Esophagus (tissue), 2 donors: ENCODE measurements at regions not wholly inside any gene's neighbourhood (a gene's known extent, or its start where the extent isn't known, plus 50 kb on each side); places are given as distances from the start of the nearest gene placed in this dataset.

Experiments used
- H3K27ac ChIP-seq, 2 donors: one replicate each; pipeline ENCODE4 v1.5.1; 2013; ENCODE audit warnings: low read depth in 2 of 2, mild to moderate bottlenecking in 2 of 2, inconsistent platforms in 1 of 2, low read length in 1 of 2, moderate library complexity in 1 of 2
- H3K27me3 ChIP-seq, 2 donors: one replicate each; pipeline ENCODE4 v1.6.1; 2013; ENCODE audit warnings: low read length in 2 of 2, control low read depth in 1 of 2, mild to moderate bottlenecking in 1 of 2; ENCODE audit not compliant: insufficient read depth in 2 of 2, control insufficient read depth in 1 of 2
- H3K36me3 ChIP-seq, 2 donors: one replicate each; pipeline ENCODE4 v1.6.1; 2013; ENCODE audit warnings: low read length in 1 of 2; ENCODE audit not compliant: control insufficient read depth in 2 of 2, insufficient read depth in 2 of 2
- H3K4me1 ChIP-seq, 2 donors: one replicate each; pipeline ENCODE4 v1.6.1; 2013; ENCODE audit warnings: low read length in 1 of 2; ENCODE audit not compliant: control insufficient read depth in 2 of 2, insufficient read depth in 2 of 2
- H3K4me3 ChIP-seq, 2 donors: one replicate each; pipeline ENCODE4 v1.5.1; 2013; ENCODE audit warnings: low read length in 2 of 2, mild to moderate bottlenecking in 2 of 2, low read depth in 1 of 2, moderate library complexity in 1 of 2
- H3K9me3 ChIP-seq, 2 donors: one replicate each; pipeline ENCODE4 v1.6.1; 2013; ENCODE audit warnings: mild to moderate bottlenecking in 2 of 2, low read depth in 1 of 2, low read length in 1 of 2, moderate library complexity in 1 of 2; ENCODE audit not compliant: control insufficient read depth in 2 of 2, insufficient read depth in 1 of 2
- WGBS, 2 donors: extraction: QIAGEN DNeasy Blood & Tissue Kit; methylation state at CpG; one replicate each; pipeline ENCODE4 v1.1.7; 2013; 5-methylcytosine and 5-hydroxymethylcytosine counted together
- donor health status: healthy with polysubstance abuse.
- donor health status: Bipolar disorder and iron deficiency.

DNA sequence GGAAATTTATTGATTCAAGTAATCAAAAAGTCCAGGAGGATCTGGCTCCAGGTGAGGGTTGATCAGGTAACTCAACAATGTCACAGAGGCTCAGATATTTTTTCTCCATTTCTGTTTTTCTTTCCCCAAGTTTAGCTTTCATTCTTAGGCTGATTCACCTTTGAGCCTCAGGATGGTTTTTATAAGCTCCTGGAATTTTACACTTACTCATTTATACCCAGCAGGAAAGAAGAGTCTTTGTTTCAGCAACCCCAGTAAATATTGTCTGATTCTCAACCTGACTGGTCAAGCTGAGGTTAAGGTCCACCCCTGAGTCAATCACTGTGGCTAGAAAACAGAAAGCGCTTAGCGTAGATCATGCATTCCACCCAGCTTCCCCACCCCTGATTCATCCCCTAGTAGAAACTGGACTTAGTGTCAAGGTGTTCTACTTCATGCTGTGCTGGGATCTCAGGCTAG, 500.6 kb downstream of the KIF4B start:
- no peaks in the 10 kb centered on the region for H3K4me1 ChIP-seq
- H3K27me3 ChIP-seq = no peaks in the 10 kb centered on the region
- H3K27ac ChIP-seq = no peak overlapping the region
- WGBS, 2 donors = 83 to 94% methylated on average over 2 of the region's 2 CpGs
- no peaks in the 10 kb centered on the region for H3K36me3 ChIP-seq
- H3K4me3 ChIP-seq = no peak overlapping the region
- H3K9me3 ChIP-seq = no peaks in the 10 kb centered on the region

DNA sequence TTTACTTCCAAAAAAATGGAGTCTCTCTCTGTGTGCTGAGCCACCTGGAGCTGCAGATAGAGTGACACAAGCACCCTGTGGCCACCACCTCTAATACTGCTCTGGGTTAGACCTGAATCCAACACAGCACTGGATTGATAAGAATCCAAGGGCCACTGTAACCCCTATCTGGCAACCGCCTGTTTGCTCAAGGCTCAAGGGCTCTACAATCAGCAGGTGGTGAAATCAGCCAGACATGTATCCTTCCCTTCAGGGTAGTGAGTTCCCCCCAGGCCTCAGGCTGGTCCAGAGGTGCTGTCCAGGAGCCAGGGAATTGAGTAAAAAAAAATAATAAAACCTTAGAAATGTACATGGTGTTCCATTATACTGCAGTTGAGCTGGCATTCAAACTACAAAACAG, 509.0 kb downstream of the KIF4B start:
- WGBS, 2 donors = 91% methylated on average over 1 of the region's 1 CpG
- H3K9me3 ChIP-seq = peaks cover 0 to 3% of the 10 kb centered on the region in 2 donors
- H3K27me3 ChIP-seq = no peaks in the 10 kb centered on the region

DNA sequence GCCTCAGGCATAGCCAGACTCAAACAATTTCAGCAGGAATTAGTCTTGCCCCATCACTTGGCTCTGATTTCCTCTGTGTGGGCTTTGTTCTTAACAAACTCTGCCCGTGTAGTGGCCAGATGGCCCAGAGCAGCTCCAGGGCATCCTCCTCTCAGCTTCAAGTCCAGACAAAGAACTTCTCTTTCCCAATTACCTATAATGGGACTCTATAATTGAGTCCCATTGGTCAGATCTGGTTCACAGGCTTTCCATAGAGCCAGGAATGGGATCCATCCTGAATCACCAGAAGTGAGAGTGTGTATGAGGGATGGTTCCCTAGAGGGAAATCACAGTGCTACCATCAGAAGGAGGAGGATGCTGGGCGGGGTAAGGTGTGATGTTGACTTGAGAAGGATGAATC, 515.8 kb downstream of the KIF4B start:
- 45 to 65% methylated on average over 2 of the region's 2 CpGs for WGBS, 2 donors

More for the DNA sequence above, 509.0 kb downstream of the KIF4B start:
- Histone ChIP-seq H3K4me3 (no peak overlapping the region), H3K4me1 (no peaks in the 10 kb centered on the region), H3K36me3 (no peaks in the 10 kb centered on the region), H3K27ac (no peak overlapping the region)

DNA sequence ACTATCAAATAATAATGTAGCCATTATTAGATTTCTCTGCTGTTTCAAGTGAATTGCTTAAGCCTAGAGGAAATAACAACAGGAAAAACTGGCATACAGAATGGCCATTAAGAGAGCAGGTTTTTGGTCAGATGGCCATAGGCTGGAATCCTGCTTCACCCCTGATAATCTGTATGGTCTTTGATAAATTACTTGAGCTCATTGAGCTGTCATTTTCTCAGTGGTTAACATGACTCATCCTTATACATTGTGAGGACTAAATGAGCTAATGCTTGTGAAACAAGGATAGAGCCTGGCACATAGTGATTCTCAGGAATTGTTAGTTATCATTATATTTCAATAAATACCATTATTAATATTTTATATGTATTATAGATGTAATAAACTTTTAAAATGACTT, 516.5 kb downstream of the KIF4B start:
- Histone ChIP-seq H3K4me1 (no peaks in the 10 kb centered on the region), H3K9me3 (no peaks in the 10 kb centered on the region), H3K27me3 (no peaks in the 10 kb centered on the region), H3K27ac (no peak overlapping the region), H3K36me3 (no peaks in the 10 kb centered on the region), H3K4me3 (no peak overlapping the region)

More for the DNA sequence above, 515.8 kb downstream of the KIF4B start:
- Histone ChIP-seq H3K27me3 (no peaks in the 10 kb centered on the region), H3K4me1 (no peaks in the 10 kb centered on the region), H3K27ac (no peak overlapping the region), H3K36me3 (no peaks in the 10 kb centered on the region), H3K9me3 (no peaks in the 10 kb centered on the region), H3K4me3 (no peak overlapping the region)

DNA sequence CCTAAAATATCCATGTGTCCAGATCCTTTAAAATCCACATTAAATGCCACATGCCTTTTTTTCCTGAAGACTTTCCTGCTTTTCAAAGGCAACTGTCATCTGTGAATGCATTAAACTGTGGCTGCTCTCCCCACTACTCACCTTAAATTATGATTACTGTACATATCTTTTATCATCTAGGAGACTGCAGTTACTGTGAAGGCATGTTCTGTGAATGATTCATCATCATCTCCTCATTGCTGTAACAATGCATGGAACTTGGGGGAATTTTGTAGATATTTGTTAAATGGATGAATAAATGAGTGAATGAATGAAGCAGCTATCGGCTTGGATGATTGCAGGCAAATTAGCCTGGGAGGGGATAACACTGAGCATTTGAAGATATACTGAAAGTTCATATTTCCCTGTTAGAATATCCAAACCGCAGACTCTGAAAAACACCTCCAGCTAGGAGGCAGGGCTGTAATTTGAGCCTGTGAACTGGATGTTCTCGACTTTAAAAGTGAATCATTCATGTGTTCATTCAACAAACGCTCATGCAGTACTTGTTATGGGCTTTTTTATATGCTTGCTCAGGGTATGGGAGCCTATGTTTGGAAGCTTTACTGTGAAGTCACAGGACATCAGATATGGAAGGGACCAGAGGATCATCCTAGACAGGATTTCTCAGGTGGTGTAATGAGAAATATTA, 519.2 kb downstream of the KIF4B start:
- Histone ChIP-seq H3K27ac (no peak overlapping the region), H3K27me3 (no peaks in the 10 kb centered on the region), H3K4me3 (no peak overlapping the region), H3K4me1 (no peaks in the 10 kb centered on the region), H3K9me3 (no peaks in the 10 kb centered on the region), H3K36me3 (no peaks in the 10 kb centered on the region)
- WGBS, 2 donors = 46 to 52% methylated on average over 4 of the region's 4 CpGs

DNA sequence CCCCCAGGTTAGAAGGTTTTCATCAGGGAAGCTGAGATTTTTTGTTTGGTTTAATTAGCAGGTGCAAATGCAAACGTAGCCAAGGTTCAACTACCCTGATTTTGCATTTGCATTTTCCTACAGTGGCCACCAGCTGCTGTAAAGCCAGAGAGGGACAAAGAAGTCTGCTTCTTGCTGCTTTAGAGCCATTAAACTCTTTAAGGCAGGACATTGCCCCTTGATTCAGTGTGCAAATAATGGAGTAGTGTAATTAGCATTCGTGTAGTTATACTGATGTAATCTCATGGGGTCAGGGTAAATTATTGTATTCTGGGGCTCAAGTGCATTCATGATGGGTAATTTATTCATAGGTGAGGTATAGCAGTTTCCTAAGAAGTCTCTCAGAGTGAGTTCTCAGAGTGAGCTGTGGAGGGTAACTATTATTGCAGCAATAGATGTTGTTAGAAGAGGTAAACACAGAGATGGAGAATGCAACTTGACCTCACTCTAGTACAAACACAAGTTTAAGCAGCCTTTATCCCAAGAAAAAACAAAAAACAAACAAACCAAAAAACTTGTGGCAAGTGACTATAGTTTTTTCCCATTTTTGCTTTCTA, 526.5 kb downstream of the KIF4B start:
- Histone ChIP-seq H3K27me3 (no peaks in the 10 kb centered on the region), H3K4me1 (no peaks in the 10 kb centered on the region), H3K4me3 (no peak overlapping the region), H3K27ac (no peak overlapping the region), H3K9me3 (peaks cover 0 to 5% of the 10 kb centered on the region in 2 donors), H3K36me3 (no peaks in the 10 kb centered on the region)
- 14 to 22% methylated on average over 2 of the region's 2 CpGs for WGBS, 2 donors

DNA sequence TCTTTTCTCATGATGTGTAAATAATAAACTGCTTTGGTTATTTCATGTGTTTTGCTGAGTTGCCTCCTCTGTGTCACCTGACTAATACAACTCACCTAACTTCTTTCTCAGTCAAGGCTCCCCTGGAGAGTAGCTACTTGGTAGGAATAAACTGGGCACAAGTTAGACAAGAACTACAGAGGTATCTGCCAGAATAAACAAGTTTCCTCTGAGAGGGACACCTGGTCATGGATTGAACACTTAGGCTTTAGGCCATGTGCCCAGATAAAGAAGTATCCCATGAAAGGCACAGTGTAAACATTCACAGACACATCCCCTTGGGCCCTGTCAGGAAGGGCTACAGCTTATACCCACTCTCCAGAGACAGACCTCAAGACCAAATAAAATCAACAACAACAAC, 532.5 kb downstream of the KIF4B start:
- Histone ChIP-seq H3K27me3 (no peaks in the 10 kb centered on the region), H3K4me1 (no peaks in the 10 kb centered on the region), H3K9me3 (peaks cover 0 to 5% of the 10 kb centered on the region in 2 donors), H3K36me3 (no peaks in the 10 kb centered on the region), H3K27ac (no peak overlapping the region), H3K4me3 (no peak overlapping the region)

DNA sequence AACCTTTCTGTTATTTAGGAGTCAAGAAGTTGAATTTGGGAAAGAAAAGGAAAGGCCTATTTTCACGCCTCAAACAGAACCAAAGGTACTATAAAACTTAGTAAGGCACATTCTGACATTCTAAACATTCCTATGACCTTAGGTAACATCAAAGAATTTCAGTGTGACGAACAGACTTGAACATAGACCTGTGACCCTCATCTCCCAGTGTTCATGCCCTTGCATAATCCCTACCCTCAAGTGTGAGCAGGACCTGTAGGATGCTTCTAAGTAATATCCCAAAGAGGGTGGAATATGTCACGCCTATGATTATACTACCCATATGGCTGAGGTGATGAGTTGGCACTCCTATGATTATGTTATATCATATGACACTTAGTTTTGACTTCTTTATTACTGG, 540.9 kb downstream of the KIF4B start:
- Histone ChIP-seq H3K9me3 (no peaks in the 10 kb centered on the region), H3K4me1 (no peaks in the 10 kb centered on the region), H3K36me3 (no peaks in the 10 kb centered on the region), H3K27ac (no peak overlapping the region), H3K4me3 (no peak overlapping the region), H3K27me3 (no peaks in the 10 kb centered on the region)
- 69 to 82% methylated on average over 3 of the region's 3 CpGs for WGBS, 2 donors

DNA sequence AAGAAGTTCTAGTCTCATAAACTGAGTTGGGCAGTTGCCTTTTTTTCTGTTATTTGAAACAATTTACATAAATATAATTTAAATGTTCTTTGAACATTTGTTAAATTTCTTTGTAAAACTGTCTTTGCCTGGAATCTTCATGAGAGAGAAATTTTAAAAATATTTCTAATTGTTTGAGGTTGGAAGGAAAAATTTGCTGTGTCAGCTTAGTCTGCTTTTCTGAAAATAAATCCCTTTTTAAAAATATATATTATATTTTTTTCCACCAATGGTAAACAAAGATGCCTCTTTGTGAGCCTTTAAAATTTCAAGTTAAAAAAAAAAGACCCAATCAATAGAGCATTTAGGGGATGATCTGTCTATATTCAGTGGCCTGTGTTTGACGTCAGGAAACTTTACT, 542.7 kb downstream of the KIF4B start:
- Histone ChIP-seq H3K4me3 (no peak overlapping the region), H3K36me3 (no peaks in the 10 kb centered on the region), H3K27ac (no peak overlapping the region), H3K9me3 (no peaks in the 10 kb centered on the region), H3K27me3 (no peaks in the 10 kb centered on the region), H3K4me1 (no peaks in the 10 kb centered on the region)
- WGBS, 2 donors = 63 to 71% methylated on average over 1 of the region's 1 CpG

DNA sequence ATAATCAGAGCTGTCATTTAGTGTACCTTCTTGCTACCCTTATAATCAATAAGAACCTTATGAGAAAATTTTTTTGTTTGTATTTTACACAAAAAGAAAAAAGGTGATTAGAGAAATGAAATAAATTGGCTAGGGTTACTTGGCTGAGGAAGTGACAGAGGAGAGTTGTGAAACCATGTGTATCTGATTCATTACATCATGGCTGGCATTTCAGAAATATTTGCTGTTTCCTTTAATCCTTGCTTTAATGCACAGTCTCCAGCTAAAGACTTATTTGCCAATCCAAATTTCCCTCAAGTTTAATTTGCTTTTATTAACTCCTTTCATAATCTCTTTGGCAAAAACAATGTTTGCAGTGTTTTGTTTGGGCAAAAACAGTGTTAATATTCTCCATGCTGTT, 543.1 kb downstream of the KIF4B start:
- H3K27me3 ChIP-seq = no peaks in the 10 kb centered on the region
- no peaks in the 10 kb centered on the region for H3K4me1 ChIP-seq

More for the DNA sequence above, 543.1 kb downstream of the KIF4B start:
- Histone ChIP-seq H3K27ac (no peak overlapping the region), H3K4me3 (no peak overlapping the region), H3K9me3 (no peaks in the 10 kb centered on the region), H3K36me3 (no peaks in the 10 kb centered on the region)
